K562 (cell line): ENCODE measurements at regions not wholly inside any gene's neighbourhood (a gene's known extent, or its start where the extent isn't known, plus 50 kb on each side); places are given as distances from the start of the nearest gene placed in this dataset.

ENCODE experiments used
- ATAC-seq: fragments of 200-7000 bp; cut with Tn5 transposase; 3 replicates; pipeline ENCODE4 v1.9.1; 2020; ENCODE audit warnings: moderate library complexity
- BruUV-seq: library from RNA; stranded (reverse); fragments of 400-500 nt; replicated peaks from 2 replicates; lab custom pipeline; 2021; lab: Mats Ljungman, UMichigan
- CTCF ChIA-PET: fragments of 300-600 bp; formaldehyde crosslinking; extraction: SDS; loops from one replicate; lab custom pipeline; 2021; ENCODE audit warnings: low intra/inter-chr PET ratio; lab: Yijun Ruan, JAX
- POLR2A ChIA-PET: fragments of 300-600, 350-650 bp; sonication (Branson Sonifier 250); formaldehyde crosslinking; extraction: SDS; loops from one replicate; lab custom pipeline; 2021; ENCODE audit warnings: antibody characterized with exemption, inconsistent platforms; lab: Yijun Ruan, JAX
- DNase-seq, 4 experiments: peaks; one replicate each; pipeline versions ENCODE4 v3.0.0 to v3.0.0-alpha.2; 2011 to 2018; ENCODE audit warnings: low spot score in 3 of 4, mixed read lengths in 3 of 4; ENCODE audit errors: extremely low read depth in 1 of 4
- FAIRE-seq: peaks from 2 replicates; lab custom pipeline; 2011; peaks lifted over from hg19 to GRCh38; lab: Jason Lieb, UNC
- H2AFZ ChIP-seq: 2 replicates; pipeline ENCODE4 v1.6.0; 2011; ENCODE audit warnings: low read depth, low read length, control low read depth, inconsistent platforms
- H3K27ac ChIP-seq: fragments of 200-600 bp; 3 replicates; pipeline ENCODE4 v1.8.0; 2011; ENCODE audit warnings: low read depth, mild to moderate bottlenecking, control low read depth, inconsistent platforms, low read length, moderate library complexity, mixed read lengths; ENCODE audit errors: extremely low read depth
- H3K27me3 ChIP-seq, 2 experiments: fragments of 300-600 bp in 1 of 2; 2 replicates in 1 of 2; 3 replicates in 1 of 2; pipeline versions ENCODE4 v1.6.0 to v1.8.0; 2011; ENCODE audit warnings: inconsistent platforms in 2 of 2, low read length in 2 of 2, mild to moderate bottlenecking in 1 of 2, mixed read lengths in 1 of 2, moderate library complexity in 1 of 2; ENCODE audit not compliant: control insufficient read depth in 2 of 2, insufficient read depth in 2 of 2
- H3K36me3 ChIP-seq: fragments of 300-600 bp; 3 replicates; pipeline ENCODE4 v1.8.0; 2011; ENCODE audit warnings: mild to moderate bottlenecking, low read length, inconsistent platforms; ENCODE audit not compliant: control insufficient read depth, insufficient read depth
- H3K4me1 ChIP-seq, 2 experiments: fragments of 200-600 bp in 1 of 2; replicated peaks in 1 of 2; 2 replicates in 1 of 2; 3 replicates in 1 of 2; pipeline versions ENCODE4 v1.5.1 to v1.8.0; 2011; ENCODE audit warnings: inconsistent platforms in 2 of 2, low read length in 2 of 2, mild to moderate bottlenecking in 1 of 2, mixed read lengths in 1 of 2, moderate library complexity in 1 of 2; ENCODE audit not compliant: control insufficient read depth in 2 of 2, insufficient read depth in 2 of 2
- H3K4me2 ChIP-seq: 2 replicates; pipeline ENCODE4 v1.6.1; 2011; ENCODE audit warnings: low read length, control low read depth, inconsistent platforms, mixed read lengths; ENCODE audit not compliant: insufficient read depth
- H3K4me3 ChIP-seq: fragments of 200-600 bp; sonication (generic), shearing (Covaris generic); 2 replicates; pipeline ENCODE4 v1.5.1; 2016; ENCODE audit warnings: control low read depth, inconsistent platforms
- H3K79me2 ChIP-seq: fragments of 200-600 bp; 3 replicates; pipeline ENCODE4 v1.8.0; 2011; ENCODE audit warnings: low read length, inconsistent platforms; ENCODE audit not compliant: control insufficient read depth, insufficient read depth
- H3K9ac ChIP-seq, 2 experiments: 2 replicates each; pipeline versions ENCODE4 v1.6.0 to v1.6.1; 2011; ENCODE audit warnings: low read depth in 2 of 2, low read length in 2 of 2, control low read depth in 1 of 2, inconsistent platforms in 1 of 2, mild to moderate bottlenecking in 1 of 2, mixed read lengths in 1 of 2; ENCODE audit not compliant: insufficient read depth in 1 of 2
- H3K9me1 ChIP-seq: one replicate; pipeline ENCODE4 v1.6.0; 2011; ENCODE audit warnings: inconsistent platforms, mild to moderate bottlenecking, low read length, moderate library complexity; ENCODE audit not compliant: control insufficient read depth, insufficient read depth
- H3K9me3 ChIP-seq: replicated peaks from 2 replicates; pipeline ENCODE4 v1.5.1; 2011; ENCODE audit warnings: low read depth, low read length, inconsistent platforms; ENCODE audit not compliant: control insufficient read depth, insufficient read depth
- H4K20me1 ChIP-seq: replicated peaks from 2 replicates; pipeline ENCODE4 v1.6.1; 2011; ENCODE audit warnings: low read length, inconsistent platforms, mixed read lengths; ENCODE audit not compliant: control insufficient read depth, insufficient read depth
- BCLAF1 ChIP-seq, 2 experiments: fragments of 450-650 bp in 1 of 2; IDR thresholded peaks; 2 replicates each; pipeline ENCODE4 v1.6.1; 2011 to 2017; ENCODE audit warnings: low read depth in 2 of 2, antibody characterized with exemption in 1 of 2, borderline replicate concordance in 1 of 2, low read length in 1 of 2, mild to moderate bottlenecking in 1 of 2, mixed read lengths in 1 of 2; ENCODE audit not compliant: control insufficient read depth in 1 of 2
- CC2D1A ChIP-seq: fragments of 450-650 bp; IDR thresholded peaks from 2 replicates; pipeline ENCODE4 v1.6.1; 2017; ENCODE audit warnings: mild to moderate bottlenecking
- CREB5 ChIP-seq: fragments of 250-450 bp; sonication (Bioruptor Pico); IDR thresholded peaks from 2 replicates; pipeline ENCODE4 v1.5.0; 2020; ENCODE audit warnings: mild to moderate bottlenecking
- DACH1 ChIP-seq: fragments of 450-650 bp; IDR thresholded peaks from 2 replicates; pipeline ENCODE4 v1.6.1; 2018; ENCODE audit not compliant: partially characterized antibody
- ELK3 ChIP-seq: fragments of 450-650 bp; formaldehyde crosslinking; IDR thresholded peaks from 2 replicates; pipeline ENCODE4 v1.4.0; 2020; ENCODE audit warnings: mild to moderate bottlenecking
- FOXJ3 ChIP-seq: sonication (generic); formaldehyde crosslinking; IDR thresholded peaks from 2 replicates; pipeline ENCODE4 v1.4.0; 2020; ENCODE audit warnings: mild to moderate bottlenecking, missing genetic modification reagents
- KLF16 ChIP-seq: IDR thresholded peaks from 2 replicates; pipeline ENCODE4 v1.6.1; 2016; ENCODE audit warnings: antibody characterized with exemption
- MCM2 ChIP-seq: fragments of 450-650 bp; IDR thresholded peaks from 2 replicates; pipeline ENCODE4 v1.6.1; 2017; ENCODE audit warnings: low read depth, mild to moderate bottlenecking
- MED1 ChIP-seq: sonication (generic); formaldehyde crosslinking; IDR thresholded peaks from 2 replicates; pipeline ENCODE4 v1.8.1; 2023; ENCODE audit warnings: missing genetic modification reagents, borderline replicate concordance
- MIER1 ChIP-seq: fragments of 450-650 bp; IDR thresholded peaks from 2 replicates; pipeline ENCODE4 v1.6.1; 2016; ENCODE audit warnings: antibody characterized with exemption, mild to moderate bottlenecking, low read depth
- MTA2 ChIP-seq: fragments of 450-650 bp; IDR thresholded peaks from 2 replicates; pipeline ENCODE4 v1.6.1; 2016; ENCODE audit warnings: low read depth
- NBN ChIP-seq: fragments of 450-650 bp; IDR thresholded peaks from 2 replicates; pipeline ENCODE4 v1.6.1; 2016; ENCODE audit warnings: low read depth, mild to moderate bottlenecking
- POLR2AphosphoS2 ChIP-seq: IDR thresholded peaks from 2 replicates; pipeline ENCODE4 v1.6.1; 2012; ENCODE audit warnings: low read length, improper control_type of control experiment
- RFX1 ChIP-seq: fragments of 450-650 bp; IDR thresholded peaks from 2 replicates; pipeline ENCODE4 v1.6.1; 2016; ENCODE audit warnings: mild to moderate bottlenecking, moderate library complexity
- SAP30 ChIP-seq: fragments of 200-600 bp; sonication (generic); IDR thresholded peaks from 2 replicates; pipeline ENCODE4 v1.6.1; 2012; ENCODE audit warnings: borderline replicate concordance, low read depth, mild to moderate bottlenecking, moderate library complexity, low read length, control low read depth, inconsistent platforms; ENCODE audit not compliant: insufficient read depth, poor library complexity, severe bottlenecking
- STAG1 ChIP-seq: sonication (generic); formaldehyde crosslinking; IDR thresholded peaks from 2 replicates; pipeline ENCODE4 v1.5.0; 2020; ENCODE audit warnings: missing genetic modification reagents, borderline replicate concordance
- ZEB2 ChIP-seq: fragments of 450-650 bp; IDR thresholded peaks from 2 replicates; pipeline ENCODE4 v1.6.1; 2016
- ZFX ChIP-seq: sonication (generic); formaldehyde crosslinking; IDR thresholded peaks from 2 replicates; pipeline ENCODE4 v1.8.0; 2022; ENCODE audit warnings: mild to moderate bottlenecking, missing genetic modification reagents, moderate library complexity
- WGBS: fragments of 100-300 bp; shearing (Covaris generic); methylation state at CpG from one replicate; pipeline ENCODE4 v1.1.6; 2016; ENCODE audit warnings: low coverage, mixed read lengths; ENCODE audit not compliant: insufficient coverage; ENCODE audit errors: missing lambda C conversion rate; 5-methylcytosine and 5-hydroxymethylcytosine counted together
- in situ Hi-C: fragments of 300-500 bp; cut with MboI; formaldehyde crosslinking; loops from 4 replicates; pipeline ENCODE4 v1.15.0; 2018; ENCODE audit warnings: inconsistent platforms, mixed read lengths
- intact Hi-C: fragments of 100-400 bp; cut with micrococcal nuclease; formaldehyde crosslinking; loops from 2 replicates; pipeline ENCODE4 v1.14.2; 2022

GRCh38 chr12:5187136-5187535 lies 143.5 kb downstream of the KCNA5 start:
- intact Hi-C loops (no loop called here), in situ Hi-C loops (loop anchor here (25.0 kb wide), 1 partner anchor 600 kb away; no protein-coding TSS in a partner anchor)
- no peaks in the 10 kb centered on the region for H3K9me1 ChIP-seq
- no peaks in the 10 kb centered on the region for H3K4me1 ChIP-seq
- WGBS, result 20% methylated on average over 1 of the region's 2 CpGs
- CTCF ChIA-PET, result no interaction called here
- POLR2A ChIA-PET, result no interaction called here
- H3K27ac ChIP-seq, result no peak overlapping the region
- no peak for ATAC-seq
- no peak overlapping the region for H3K9ac ChIP-seq
- no peaks in the 10 kb centered on the region for H3K79me2 ChIP-seq
- H3K36me3 ChIP-seq, result no peaks in the 10 kb centered on the region
- no peaks in the 10 kb centered on the region for H3K9me3 ChIP-seq
- H2AFZ ChIP-seq, result no peak overlapping the region
- H3K4me2 ChIP-seq, result no peak overlapping the region
- TF ChIP-seq MTA2 (no peak), FOXJ3 (CRISPR knock-in tag) (no peak), ELK3 (CRISPR knock-in tag) (no peak), STAG1 (CRISPR knock-in tag) (no peak), ZEB2 (no peak), CREB5 (no peak), DACH1 (no peak), MIER1 (no peak), RFX1 (no peak), NBN (no peak), BCLAF1 (IDR thresholded peaks at IDR 0.05; ENCODE audit: borderline replicate concordance in 1 of 2, control insufficient read depth in 1 of 2, low read depth in 2 of 2, low read length in 1 of 2) (no peak), SAP30 (no peak), MED1 (CRISPR knock-in tag) (no peak), CC2D1A (no peak), POLR2AphosphoS2 (no peak), MCM2 (no peak), ZFX (CRISPR knock-in tag) (no peak), KLF16 (no peak)
- H3K27me3 ChIP-seq, result no peaks in the 10 kb centered on the region
- no TSS peak for BruUV-seq
- H4K20me1 ChIP-seq, result no peaks in the 10 kb centered on the region
- H3K4me3 ChIP-seq, result no peak overlapping the region
- no peak for FAIRE-seq
- DNase-seq, result no peak
